Duodenal mucosa (tissue), 2 donors: ENCODE measurements at regions not wholly inside any gene's neighbourhood (a gene's known extent, or its start where the extent isn't known, plus 50 kb on each side); places are given as distances from the start of the nearest gene placed in this dataset.

Experiments
- H3K27ac ChIP-seq: one replicate; pipeline ENCODE4 v1.7.0; 2013; ENCODE audit warnings: low read depth, low read length
- H3K27me3 ChIP-seq, 2 donors: one replicate each; pipeline ENCODE4 v1.7.0; 2013; ENCODE audit warnings: low read length in 2 of 2, control low read depth in 1 of 2; ENCODE audit not compliant: insufficient read depth in 2 of 2, control insufficient read depth in 1 of 2
- H3K36me3 ChIP-seq, 2 donors: one replicate each; pipeline ENCODE4 v1.7.0; 2013; ENCODE audit warnings: low read length in 2 of 2, control low read depth in 1 of 2; ENCODE audit not compliant: insufficient read depth in 2 of 2, control insufficient read depth in 1 of 2
- H3K4me1 ChIP-seq, 2 donors: one replicate each; pipeline ENCODE4 v1.7.0; 2013; ENCODE audit warnings: low read length in 2 of 2, control low read depth in 1 of 2; ENCODE audit not compliant: insufficient read depth in 2 of 2, control insufficient read depth in 1 of 2
- H3K4me3 ChIP-seq, 2 donors: one replicate each; pipeline ENCODE4 v1.7.0; 2013; ENCODE audit warnings: low read length in 2 of 2, low read depth in 1 of 2
- H3K9ac ChIP-seq, 2 donors: one replicate each; pipeline ENCODE4 v1.7.0; 2013; ENCODE audit warnings: low read length in 2 of 2, low read depth in 1 of 2
- H3K9me3 ChIP-seq, 2 donors: one replicate each; pipeline ENCODE4 v1.7.0; 2013; ENCODE audit warnings: low read length in 2 of 2, control low read depth in 1 of 2; ENCODE audit not compliant: control insufficient read depth in 1 of 2

DNA sequence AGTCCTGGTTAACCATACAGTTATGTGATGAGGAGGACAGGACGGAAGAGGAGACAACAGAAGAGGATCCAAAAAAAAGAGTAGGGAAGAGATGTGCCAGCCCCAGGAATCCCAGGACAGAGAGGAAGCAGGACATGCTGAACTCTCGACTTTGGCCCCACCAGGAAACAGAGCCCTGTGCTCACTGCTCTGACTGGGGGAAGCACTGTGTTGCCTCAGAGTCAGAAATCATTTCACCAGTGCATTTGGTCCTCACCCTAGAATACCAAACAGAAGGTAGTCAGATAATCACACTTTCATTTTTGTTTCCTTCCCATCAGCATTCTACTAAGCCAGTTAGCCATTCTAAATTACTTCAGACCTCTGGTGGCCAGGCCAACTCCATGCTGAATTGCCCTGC is 421.0 kb upstream of the CDH5 start:
- Histone ChIP-seq H3K9me3 (no peaks in the 10 kb centered on the region), H3K4me1 (no peaks in the 10 kb centered on the region), H3K27ac (no peak overlapping the region), H3K36me3 (no peaks in the 10 kb centered on the region), H3K27me3 (no peaks in the 10 kb centered on the region), H3K9ac (no peak overlapping the region), H3K4me3 (no peak overlapping the region)

DNA sequence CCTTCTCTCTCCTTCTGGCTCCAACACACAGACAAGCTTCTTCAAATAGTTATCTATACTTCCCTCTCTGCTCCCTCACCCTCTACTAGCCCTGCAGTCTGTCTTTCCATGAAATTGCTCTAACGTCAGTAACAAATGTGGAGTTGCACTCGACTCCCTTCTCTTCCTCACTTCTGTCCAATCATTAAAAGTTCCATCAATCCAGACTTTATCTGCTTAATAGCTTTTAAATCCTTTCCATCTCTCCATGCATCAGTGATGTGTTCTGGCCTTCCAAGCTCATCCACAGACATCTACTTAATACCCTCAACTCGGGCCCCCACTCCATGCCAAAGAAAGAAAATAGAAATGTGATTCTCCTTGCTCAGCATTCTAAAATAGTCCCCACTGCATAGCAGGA is 422.1 kb upstream of the CDH5 start:
- Histone ChIP-seq H3K27ac (no peak overlapping the region), H3K27me3 (no peaks in the 10 kb centered on the region), H3K9me3 (no peaks in the 10 kb centered on the region), H3K4me3 (no peak overlapping the region), H3K36me3 (no peaks in the 10 kb centered on the region), H3K4me1 (no peaks in the 10 kb centered on the region), H3K9ac (no peak overlapping the region)

DNA sequence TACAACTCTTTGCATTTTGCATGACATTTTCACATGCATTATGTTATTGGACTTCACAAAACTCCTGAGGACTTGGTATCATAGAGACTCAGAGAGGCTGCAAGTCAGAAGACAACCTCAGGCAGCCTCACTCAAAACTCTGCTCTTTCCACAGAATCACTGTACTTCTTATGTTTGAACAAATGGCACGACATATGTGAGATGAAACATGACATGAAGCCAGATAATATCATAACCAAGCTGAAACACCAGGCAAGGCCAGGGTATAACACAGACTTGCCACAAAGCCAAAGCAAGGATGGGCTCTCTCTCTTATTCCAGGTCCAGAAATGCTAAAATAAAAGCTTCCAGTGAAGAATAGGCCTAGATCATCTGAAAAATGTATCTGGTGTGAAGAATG is 425.8 kb upstream of the CDH5 start:
- no peaks in the 10 kb centered on the region for H3K4me1 ChIP-seq
- H3K27ac ChIP-seq = no peak overlapping the region
- H3K4me3 ChIP-seq = no peak overlapping the region
- H3K36me3 ChIP-seq = no peaks in the 10 kb centered on the region
- no peak overlapping the region for H3K9ac ChIP-seq
- H3K9me3 ChIP-seq = peaks cover 0 to 4% of the 10 kb centered on the region in 2 donors
- H3K27me3 ChIP-seq = no peaks in the 10 kb centered on the region

DNA sequence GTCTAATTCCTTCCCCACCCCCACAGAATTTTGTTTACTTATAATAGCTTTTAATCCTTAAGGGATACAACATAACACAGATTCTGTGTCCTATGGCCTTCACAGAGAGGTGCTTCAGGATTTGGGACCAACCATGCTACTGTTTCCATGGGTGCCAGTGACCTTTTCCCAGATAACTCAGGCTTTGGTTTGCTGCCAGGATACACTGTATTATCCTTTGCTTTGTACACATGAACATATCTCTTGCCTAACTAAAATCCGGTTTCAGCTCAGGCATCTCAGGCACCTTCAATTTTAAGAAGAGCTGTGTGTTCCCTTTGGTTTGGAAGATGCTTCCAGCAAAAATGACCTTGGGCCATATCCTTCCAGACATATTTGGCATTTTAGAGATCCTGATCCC is 428.4 kb upstream of the CDH5 start:
- Histone ChIP-seq H3K9ac (no peak overlapping the region), H3K36me3 (no peaks in the 10 kb centered on the region), H3K27ac (no peak overlapping the region), H3K27me3 (no peaks in the 10 kb centered on the region), H3K9me3 (peaks cover 3 to 4% of the 10 kb centered on the region in 2 donors), H3K4me1 (no peaks in the 10 kb centered on the region), H3K4me3 (no peak overlapping the region)

DNA sequence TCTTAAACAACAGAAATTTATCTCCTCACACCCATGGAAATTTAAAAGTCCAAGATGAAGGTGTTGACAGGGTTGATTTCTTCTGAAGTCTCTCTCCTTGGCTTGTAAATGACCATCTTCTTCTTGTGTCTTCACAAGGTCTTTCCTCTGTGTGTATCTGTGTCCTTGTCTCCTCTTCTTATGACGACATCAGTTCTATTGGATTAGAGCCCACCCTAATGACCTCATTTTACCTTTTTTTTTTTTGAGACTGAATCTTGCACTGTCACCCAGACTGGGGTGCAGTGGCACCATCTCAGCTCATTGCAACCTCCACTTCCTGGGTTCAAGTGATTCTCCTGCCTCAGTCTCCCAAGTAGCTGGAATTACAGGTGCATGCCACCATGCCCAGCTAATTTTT is 429.0 kb upstream of the CDH5 start:
- no peak overlapping the region for H3K27ac ChIP-seq
- H3K9me3 ChIP-seq = peaks cover 3 to 4% of the 10 kb centered on the region in 2 donors
- no peaks in the 10 kb centered on the region for H3K4me1 ChIP-seq
- no peaks in the 10 kb centered on the region for H3K36me3 ChIP-seq
- H3K4me3 ChIP-seq = no peak overlapping the region
- no peaks in the 10 kb centered on the region for H3K27me3 ChIP-seq
- no peak overlapping the region for H3K9ac ChIP-seq

DNA sequence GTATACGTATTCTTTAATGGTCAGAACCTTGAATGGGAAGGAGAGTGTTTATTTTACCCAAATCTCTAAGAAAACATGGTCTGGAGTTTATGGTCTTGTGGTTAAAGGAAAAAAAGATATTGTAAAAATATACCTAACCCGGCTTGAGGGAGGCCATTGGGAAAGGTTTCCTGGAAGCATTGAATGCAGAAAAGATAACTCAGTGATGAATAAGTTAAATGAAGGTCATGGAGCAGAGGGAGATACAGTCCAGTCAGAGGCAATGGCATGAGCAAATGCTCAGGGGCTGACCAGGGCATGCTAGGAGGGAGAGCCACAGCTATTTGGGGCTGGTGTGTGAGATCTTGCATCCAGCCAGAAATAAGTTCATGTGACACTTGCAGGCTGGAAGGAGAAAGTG is 430.4 kb upstream of the CDH5 start:
- H3K27ac ChIP-seq = no peak overlapping the region
- H3K9me3 ChIP-seq = peaks cover 3 to 4% of the 10 kb centered on the region in 2 donors
- H3K4me3 ChIP-seq = no peak overlapping the region
- no peak overlapping the region for H3K9ac ChIP-seq
- no peaks in the 10 kb centered on the region for H3K4me1 ChIP-seq
- H3K27me3 ChIP-seq = no peaks in the 10 kb centered on the region
- no peaks in the 10 kb centered on the region for H3K36me3 ChIP-seq

DNA sequence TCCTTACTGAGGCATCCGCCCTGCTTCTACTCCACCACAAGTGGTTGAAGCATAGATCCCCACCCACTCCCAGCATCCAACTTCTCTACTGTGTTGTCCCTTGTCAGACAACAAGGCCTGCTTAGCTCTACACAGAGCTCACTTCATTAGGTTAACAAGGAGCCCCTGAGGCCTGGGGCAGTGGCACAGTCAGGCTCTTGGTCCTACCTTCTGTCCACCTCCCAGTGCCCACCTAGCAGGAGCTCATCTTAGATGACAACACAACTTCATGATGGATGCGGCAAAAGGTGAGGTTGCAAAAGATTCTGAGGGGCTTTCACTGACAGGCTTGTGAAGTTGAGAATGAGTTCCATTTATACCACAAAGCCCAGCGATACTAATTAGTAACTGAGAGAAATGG is 432.0 kb upstream of the CDH5 start:
- H3K4me3 ChIP-seq = no peak overlapping the region
- no peak overlapping the region for H3K9ac ChIP-seq
- H3K27me3 ChIP-seq = no peaks in the 10 kb centered on the region
- H3K36me3 ChIP-seq = no peaks in the 10 kb centered on the region
- no peaks in the 10 kb centered on the region for H3K4me1 ChIP-seq
- H3K9me3 ChIP-seq = peaks cover 3 to 4% of the 10 kb centered on the region in 2 donors
- no peak overlapping the region for H3K27ac ChIP-seq

DNA sequence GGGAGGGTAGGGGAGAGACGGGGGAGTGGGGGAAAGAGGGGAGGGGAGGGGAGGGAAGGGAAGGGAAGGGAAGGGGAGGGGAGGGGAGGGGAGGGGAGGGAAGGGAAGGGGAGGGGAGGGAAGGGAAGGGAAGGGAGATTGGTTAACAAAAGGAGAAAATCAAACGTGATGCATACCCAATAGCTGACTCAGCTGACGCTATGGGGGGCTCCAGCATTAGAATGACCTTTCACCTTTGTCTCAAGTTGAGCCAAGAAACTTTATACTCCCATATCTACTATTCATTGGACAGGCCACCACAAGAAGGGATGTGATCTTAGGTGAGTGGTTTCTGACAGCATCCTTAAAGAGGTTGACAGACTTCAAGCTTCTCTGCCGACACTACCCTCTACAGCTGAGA is 432.8 kb upstream of the CDH5 start:
- no peak overlapping the region for H3K4me3 ChIP-seq
- H3K9me3 ChIP-seq = peaks cover 3 to 4% of the 10 kb centered on the region in 2 donors
- no peaks in the 10 kb centered on the region for H3K36me3 ChIP-seq
- no peak overlapping the region for H3K9ac ChIP-seq
- H3K4me1 ChIP-seq = no peaks in the 10 kb centered on the region
- H3K27ac ChIP-seq = no peak overlapping the region
- H3K27me3 ChIP-seq = no peaks in the 10 kb centered on the region

DNA sequence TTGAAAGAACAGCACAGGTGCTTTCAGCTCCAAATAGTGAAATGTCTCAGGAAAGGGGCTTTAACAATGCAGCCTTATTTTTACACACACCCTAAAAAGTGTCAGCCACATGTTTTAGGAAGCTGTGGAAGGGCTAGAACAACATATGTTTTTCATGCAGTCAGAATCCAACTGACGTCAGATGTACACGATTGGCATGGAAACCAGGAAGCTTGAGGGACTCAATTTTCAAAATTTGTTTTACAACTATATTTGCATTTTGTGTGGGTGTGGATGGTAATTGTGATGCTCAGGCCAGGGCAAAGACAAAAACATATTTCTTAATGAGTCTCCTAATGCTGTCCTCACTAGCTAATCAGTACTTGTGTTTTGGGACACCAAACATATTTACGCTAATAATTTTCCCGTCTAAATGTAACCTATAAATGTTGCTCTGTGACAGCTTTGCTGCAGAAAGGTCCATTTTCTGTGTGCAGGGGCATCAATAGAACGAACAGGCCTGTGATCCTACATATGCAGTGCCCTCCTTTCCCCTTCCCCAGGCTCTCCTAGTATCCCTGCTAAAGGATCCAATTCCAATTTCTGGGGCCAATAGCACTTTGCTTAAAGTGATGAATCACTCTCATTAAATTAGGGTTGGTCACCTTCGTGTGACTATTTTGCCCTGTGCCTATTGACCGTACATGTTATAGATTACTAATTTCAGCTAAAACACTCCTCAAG is 434.0 kb upstream of the CDH5 start:
- H3K36me3 ChIP-seq = no peaks in the 10 kb centered on the region

DNA sequence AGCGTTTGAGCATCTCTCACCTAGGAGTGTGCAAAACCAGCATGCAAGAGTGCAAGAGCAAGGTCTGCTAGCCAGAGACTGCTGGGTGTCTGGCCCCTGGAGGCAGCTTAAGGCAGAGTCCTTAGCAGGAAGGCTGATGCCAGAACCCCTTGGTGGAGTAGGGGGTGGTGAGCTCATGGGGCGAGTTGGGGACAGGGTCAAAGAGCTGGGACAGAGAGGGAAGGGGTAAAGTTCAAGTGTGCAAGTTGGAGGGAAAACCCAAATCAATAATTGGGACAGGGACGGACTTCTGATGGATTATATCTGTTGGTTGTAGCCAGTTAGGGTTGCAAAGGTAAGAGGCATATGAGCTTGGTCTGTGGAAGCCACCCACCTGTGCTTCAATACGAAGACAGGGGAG is 443.6 kb upstream of the CDH5 start:
- Histone ChIP-seq H3K36me3 (no peaks in the 10 kb centered on the region), H3K27me3 (no peaks in the 10 kb centered on the region), H3K4me3 (no peak overlapping the region), H3K4me1 (no peaks in the 10 kb centered on the region), H3K27ac (no peak overlapping the region), H3K9ac (no peak overlapping the region), H3K9me3 (no peaks in the 10 kb centered on the region)

More for the DNA sequence above, 434.0 kb upstream of the CDH5 start:
- Histone ChIP-seq H3K4me1 (no peaks in the 10 kb centered on the region), H3K27me3 (no peaks in the 10 kb centered on the region), H3K9me3 (peaks cover 0 to 3% of the 10 kb centered on the region in 2 donors), H3K27ac (no peak overlapping the region), H3K9ac (no peak overlapping the region), H3K4me3 (no peak overlapping the region)

DNA sequence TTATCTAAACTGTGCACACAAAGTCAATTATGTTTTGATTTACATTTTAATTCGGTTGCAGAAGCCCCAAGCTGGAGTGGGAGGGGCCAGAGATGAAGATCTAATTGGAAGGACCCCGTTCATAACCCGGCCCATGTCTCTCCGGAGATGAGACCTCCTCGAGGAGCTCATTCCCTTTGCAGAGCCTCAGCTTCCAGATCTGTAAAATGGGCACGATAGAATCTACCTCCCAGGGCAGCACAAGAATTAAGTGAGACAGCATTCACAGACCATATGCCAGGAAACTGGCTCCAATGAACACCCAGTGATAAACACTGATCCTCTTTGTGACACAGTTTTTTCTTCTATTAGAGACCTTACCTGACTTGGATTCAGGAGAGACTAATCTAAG is 446.5 kb upstream of the CDH5 start:
- H3K4me1 ChIP-seq = no peaks in the 10 kb centered on the region
- no peaks in the 10 kb centered on the region for H3K27me3 ChIP-seq

More for the DNA sequence above, 446.5 kb upstream of the CDH5 start:
- Histone ChIP-seq H3K9ac (no peak overlapping the region), H3K4me3 (no peak overlapping the region), H3K36me3 (no peaks in the 10 kb centered on the region), H3K9me3 (peaks cover 0 to 4% of the 10 kb centered on the region in 2 donors), H3K27ac (no peak overlapping the region)
